HepG2 (cell line): ENCODE measurements at regions not wholly inside any gene's neighbourhood (a gene's known extent, or its start where the extent isn't known, plus 50 kb on each side); places are given as distances from the start of the nearest gene placed in this dataset.

Experiments used
- ATAC-seq: fragments of 200-7000 bp; cut with Tn5 transposase; 3 replicates; pipeline ENCODE4 v1.9.1; 2020; ENCODE audit warnings: mild to moderate bottlenecking, moderate library complexity
- BruUV-seq: library from RNA; stranded (reverse); fragments of 400-500 nt; replicated peaks from 2 replicates; lab custom pipeline; 2021; lab: Mats Ljungman, UMichigan
- CTCF ChIA-PET: fragments of 300-600 bp; formaldehyde crosslinking; extraction: SDS; loops from one replicate; lab custom pipeline; 2021; ENCODE audit warnings: low total read pairs, inconsistent platforms, low intra/inter-chr PET ratio; lab: Yijun Ruan, JAX
- POLR2A ChIA-PET: fragments of 350-600 bp; sonication (Branson Sonifier 250); formaldehyde crosslinking; loops from one replicate; lab custom pipeline; 2020; ENCODE audit warnings: antibody characterized with exemption, inconsistent platforms; lab: Yijun Ruan, JAX
- DNase-seq: peaks from one replicate; pipeline ENCODE4 v3.0.0-alpha.2; 2015; ENCODE audit warnings: low spot score
- FAIRE-seq: peaks from 3 replicates; lab custom pipeline; 2011; peaks lifted over from hg19 to GRCh38; lab: Jason Lieb, UNC
- H2AFZ ChIP-seq: one replicate; pipeline ENCODE4 v1.6.1; 2011; ENCODE audit warnings: low read length, inconsistent platforms
- H3K27ac ChIP-seq: fragments of 300-600 bp; 3 replicates; pipeline ENCODE4 v1.8.0; 2011; ENCODE audit warnings: mixed run types, mild to moderate bottlenecking, mixed read lengths, low read length, inconsistent platforms; ENCODE audit not compliant: insufficient read depth; ENCODE audit errors: extremely low read length
- H3K27me3 ChIP-seq, 2 experiments: fragments of 200-600 bp in 1 of 2; 2 replicates in 1 of 2; 3 replicates in 1 of 2; pipeline versions ENCODE4 v1.6.0 to v1.8.0; 2011; ENCODE audit warnings: low read length in 2 of 2, mild to moderate bottlenecking in 2 of 2, moderate library complexity in 2 of 2, inconsistent platforms in 1 of 2; ENCODE audit not compliant: insufficient read depth in 2 of 2, control insufficient read depth in 1 of 2
- H3K36me3 ChIP-seq, 2 experiments: fragments of 200-600 bp in 1 of 2; replicated peaks in 1 of 2; 2 replicates in 1 of 2; 3 replicates in 1 of 2; pipeline versions ENCODE4 v1.5.1 to v1.8.0; 2011; ENCODE audit warnings: low read length in 2 of 2, inconsistent platforms in 1 of 2; ENCODE audit not compliant: insufficient read depth in 2 of 2, control insufficient read depth in 1 of 2
- H3K4me1 ChIP-seq: 2 replicates; pipeline ENCODE4 v1.5.1; 2012; ENCODE audit warnings: low read length, inconsistent platforms; ENCODE audit not compliant: insufficient read depth
- H3K4me2 ChIP-seq: 2 replicates; pipeline ENCODE4 v1.6.0; 2011; ENCODE audit warnings: low read depth, low read length, inconsistent platforms
- H3K4me3 ChIP-seq, 3 experiments: fragments of 200-600 bp in 1 of 3; sonication (generic), shearing (Covaris generic) in 1 of 3; replicated peaks in 1 of 3; 2 replicates each; pipeline ENCODE4 v1.5.1; 2011 to 2016; ENCODE audit warnings: low read length in 3 of 3, inconsistent platforms in 2 of 3, low read depth in 2 of 3, mild to moderate bottlenecking in 2 of 3, control low read depth in 1 of 3, mixed read lengths in 1 of 3; ENCODE audit not compliant: insufficient read depth in 1 of 3
- H3K79me2 ChIP-seq: one replicate; pipeline ENCODE4 v1.6.1; 2011; ENCODE audit warnings: low read length, inconsistent platforms; ENCODE audit not compliant: insufficient read depth
- H3K9ac ChIP-seq: 2 replicates; pipeline ENCODE4 v1.6.0; 2011; ENCODE audit warnings: mild to moderate bottlenecking, low read depth, low read length, inconsistent platforms; ENCODE audit not compliant: insufficient read depth
- H3K9me3 ChIP-seq: 2 replicates; pipeline ENCODE4 v1.5.1; 2012; ENCODE audit warnings: mild to moderate bottlenecking, low read length
- H4K20me1 ChIP-seq: 2 replicates; pipeline ENCODE4 v1.6.0; 2011; ENCODE audit warnings: inconsistent platforms, mild to moderate bottlenecking, low read length, moderate library complexity; ENCODE audit not compliant: insufficient read depth
- ADNP ChIP-seq: sonication (generic); formaldehyde crosslinking; IDR thresholded peaks from 2 replicates; pipeline ENCODE4 v1.4.0; 2020; ENCODE audit warnings: missing genetic modification reagents
- ARNT2 ChIP-seq: sonication (generic); formaldehyde crosslinking; IDR thresholded peaks from 2 replicates; pipeline ENCODE4 v1.8.0; 2022; ENCODE audit warnings: mild to moderate bottlenecking, low read depth, missing genetic modification reagents, moderate library complexity
- CHD2 ChIP-seq: IDR thresholded peaks from 2 replicates; pipeline ENCODE4 v1.6.1; 2011; ENCODE audit warnings: low read depth, low read length, improper control_type of control experiment
- HHEX ChIP-seq: IDR thresholded peaks from 2 replicates; pipeline ENCODE4 v1.6.1; 2016; ENCODE audit warnings: control low read depth
- KMT2B ChIP-seq: IDR thresholded peaks from 2 replicates; pipeline ENCODE4 v1.6.1; 2016; ENCODE audit warnings: missing genetic modification reagents, missing compliant biosample characterization
- MAFK ChIP-seq, 2 experiments: IDR thresholded peaks in 1 of 2; conservative IDR thresholded peaks in 1 of 2; 2 replicates each; pipeline ENCODE4 v1.6.1; 2011; ENCODE audit warnings: improper control_type of control experiment in 2 of 2, low read length in 2 of 2
- PHF8 ChIP-seq: sonication (generic); formaldehyde crosslinking; IDR thresholded peaks from 2 replicates; pipeline ENCODE4 v1.5.0; 2020; ENCODE audit warnings: missing genetic modification reagents
- RARG ChIP-seq: sonication (generic); formaldehyde crosslinking; IDR thresholded peaks from 2 replicates; pipeline ENCODE4 v1.4.0; 2020; ENCODE audit warnings: low read depth, mild to moderate bottlenecking, missing genetic modification reagents
- STAG1 ChIP-seq: sonication (generic); formaldehyde crosslinking; IDR thresholded peaks from 2 replicates; pipeline ENCODE4 v1.4.0; 2020; ENCODE audit warnings: missing genetic modification reagents
- TBX2 ChIP-seq: sonication (generic); formaldehyde crosslinking; IDR thresholded peaks from 2 replicates; pipeline ENCODE4 v1.5.0; 2020; ENCODE audit warnings: missing genetic modification reagents, mild to moderate bottlenecking, borderline replicate concordance
- ZNF274 ChIP-seq: sonication (generic); formaldehyde crosslinking; IDR thresholded peaks from 2 replicates; pipeline ENCODE4 v1.5.1; 2020; ENCODE audit warnings: mild to moderate bottlenecking, missing genetic modification reagents
- ZNF496 ChIP-seq: sonication (generic); formaldehyde crosslinking; IDR thresholded peaks from 2 replicates; pipeline ENCODE4 v1.8.1; 2023; ENCODE audit warnings: mild to moderate bottlenecking, moderate library complexity, missing genetic modification reagents; ENCODE audit not compliant: insufficient replicate concordance
- ZNF563 ChIP-seq: sonication (generic); formaldehyde crosslinking; IDR thresholded peaks from 2 replicates; pipeline ENCODE4 v1.8.0; 2022; ENCODE audit warnings: mild to moderate bottlenecking, moderate library complexity, missing genetic modification reagents
- WGBS: methylation state at CpG from one replicate; pipeline ENCODE4 v1.1.6; 2017; ENCODE audit warnings: low lambda C conversion rate; 5-methylcytosine and 5-hydroxymethylcytosine counted together
- in situ Hi-C: cut with HindIII; loops from 2 replicates; pipeline ENCODE4 v1.10.0; 2017; ENCODE audit warnings: low pct_unique_long_range_greater_than_20kb; ENCODE audit not compliant: extremely low pct_ligation_motif_present
- intact Hi-C: fragments of 100-400 bp; cut with micrococcal nuclease; formaldehyde crosslinking; loops from one replicate; pipeline ENCODE4 v1.10.0; 2022; ENCODE audit not compliant: unreplicated experiment
- TF ChIP-seq, protein P1 (sequence below): sonication (generic); formaldehyde crosslinking; IDR thresholded peaks from one replicate; pipeline ENCODE4 v1.5.1; 2020; ENCODE audit warnings: mild to moderate bottlenecking, missing genetic modification reagents; ENCODE audit errors: not compliant biosample characterization
- TF ChIP-seq, protein P2 (sequence below): sonication (generic); formaldehyde crosslinking; IDR thresholded peaks from 2 replicates; pipeline ENCODE4 v1.4.0; 2020; ENCODE audit warnings: missing genetic modification reagents

DNA sequence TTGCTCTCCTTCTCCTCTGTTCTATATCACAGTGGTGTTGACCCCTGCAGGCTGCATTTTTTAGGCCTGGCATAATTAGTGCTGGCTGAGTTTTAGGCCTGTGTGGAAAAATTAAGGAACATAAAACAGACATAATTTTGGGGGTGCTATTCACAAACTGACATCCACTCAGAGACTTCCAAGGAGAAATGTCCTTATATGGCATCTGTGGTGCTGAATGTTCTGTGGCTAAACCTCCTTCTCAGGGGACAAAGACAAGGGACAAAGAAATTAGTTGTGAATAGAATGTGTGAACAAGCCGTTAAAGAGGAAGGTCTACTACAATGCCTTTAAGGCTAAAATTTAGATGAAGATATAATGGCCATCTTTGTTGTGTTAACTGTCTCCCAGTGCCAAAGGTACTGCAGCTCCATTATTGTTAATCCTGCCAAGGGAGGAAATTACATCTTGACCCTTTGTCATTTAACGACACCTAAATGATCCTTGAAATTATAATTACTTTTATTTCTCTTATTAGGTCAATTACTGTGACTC lies 870.0 kb upstream of the CHAC2 start:
- Histone ChIP-seq H3K9ac (no peak overlapping the region), H4K20me1 (no peaks in the 10 kb centered on the region), H3K36me3 (no peaks in the 10 kb centered on the region), H3K79me2 (no peaks in the 10 kb centered on the region), H3K4me3 (no peak overlapping the region), H3K27me3 (no peaks in the 10 kb centered on the region), H3K9me3 (peaks cover 97% of the 10 kb centered on the region), H3K4me2 (no peak overlapping the region), H3K4me1 (no peaks in the 10 kb centered on the region), H3K27ac (no peak overlapping the region), H2AFZ (no peak overlapping the region)
- DNase-seq = no peak
- FAIRE-seq = no peak
- CTCF ChIA-PET = no interaction called here
- in situ Hi-C loops (no loop called here), intact Hi-C loops (no loop called here)
- POLR2A ChIA-PET = no interaction called here
- no peak for ATAC-seq
- BruUV-seq = no TSS peak
- TF ChIP-seq PHF8 (CRISPR knock-in tag) (no peak), CHD2 (no peak), KMT2B (CRISPR knock-in tag) (no peak), ARNT2 (no peak), STAG1 (CRISPR knock-in tag) (no peak), ZNF496 (no peak), RARG (CRISPR knock-in tag) (no peak), ZNF563 (CRISPR knock-in tag) (no peak), MAFK (conservative IDR thresholded peaks at IDR 0.05 in 1 of 2, IDR thresholded peaks at IDR 0.05 in 1 of 2; ENCODE audit: low read length in 2 of 2) (no peak), ADNP (CRISPR knock-in tag) (no peak), TBX2 (CRISPR knock-in tag) (no peak), HHEX (CRISPR knock-in tag) (no peak), ZNF274 (CRISPR knock-in tag) (no peak)
- TF ChIP-seq, protein P1, sequence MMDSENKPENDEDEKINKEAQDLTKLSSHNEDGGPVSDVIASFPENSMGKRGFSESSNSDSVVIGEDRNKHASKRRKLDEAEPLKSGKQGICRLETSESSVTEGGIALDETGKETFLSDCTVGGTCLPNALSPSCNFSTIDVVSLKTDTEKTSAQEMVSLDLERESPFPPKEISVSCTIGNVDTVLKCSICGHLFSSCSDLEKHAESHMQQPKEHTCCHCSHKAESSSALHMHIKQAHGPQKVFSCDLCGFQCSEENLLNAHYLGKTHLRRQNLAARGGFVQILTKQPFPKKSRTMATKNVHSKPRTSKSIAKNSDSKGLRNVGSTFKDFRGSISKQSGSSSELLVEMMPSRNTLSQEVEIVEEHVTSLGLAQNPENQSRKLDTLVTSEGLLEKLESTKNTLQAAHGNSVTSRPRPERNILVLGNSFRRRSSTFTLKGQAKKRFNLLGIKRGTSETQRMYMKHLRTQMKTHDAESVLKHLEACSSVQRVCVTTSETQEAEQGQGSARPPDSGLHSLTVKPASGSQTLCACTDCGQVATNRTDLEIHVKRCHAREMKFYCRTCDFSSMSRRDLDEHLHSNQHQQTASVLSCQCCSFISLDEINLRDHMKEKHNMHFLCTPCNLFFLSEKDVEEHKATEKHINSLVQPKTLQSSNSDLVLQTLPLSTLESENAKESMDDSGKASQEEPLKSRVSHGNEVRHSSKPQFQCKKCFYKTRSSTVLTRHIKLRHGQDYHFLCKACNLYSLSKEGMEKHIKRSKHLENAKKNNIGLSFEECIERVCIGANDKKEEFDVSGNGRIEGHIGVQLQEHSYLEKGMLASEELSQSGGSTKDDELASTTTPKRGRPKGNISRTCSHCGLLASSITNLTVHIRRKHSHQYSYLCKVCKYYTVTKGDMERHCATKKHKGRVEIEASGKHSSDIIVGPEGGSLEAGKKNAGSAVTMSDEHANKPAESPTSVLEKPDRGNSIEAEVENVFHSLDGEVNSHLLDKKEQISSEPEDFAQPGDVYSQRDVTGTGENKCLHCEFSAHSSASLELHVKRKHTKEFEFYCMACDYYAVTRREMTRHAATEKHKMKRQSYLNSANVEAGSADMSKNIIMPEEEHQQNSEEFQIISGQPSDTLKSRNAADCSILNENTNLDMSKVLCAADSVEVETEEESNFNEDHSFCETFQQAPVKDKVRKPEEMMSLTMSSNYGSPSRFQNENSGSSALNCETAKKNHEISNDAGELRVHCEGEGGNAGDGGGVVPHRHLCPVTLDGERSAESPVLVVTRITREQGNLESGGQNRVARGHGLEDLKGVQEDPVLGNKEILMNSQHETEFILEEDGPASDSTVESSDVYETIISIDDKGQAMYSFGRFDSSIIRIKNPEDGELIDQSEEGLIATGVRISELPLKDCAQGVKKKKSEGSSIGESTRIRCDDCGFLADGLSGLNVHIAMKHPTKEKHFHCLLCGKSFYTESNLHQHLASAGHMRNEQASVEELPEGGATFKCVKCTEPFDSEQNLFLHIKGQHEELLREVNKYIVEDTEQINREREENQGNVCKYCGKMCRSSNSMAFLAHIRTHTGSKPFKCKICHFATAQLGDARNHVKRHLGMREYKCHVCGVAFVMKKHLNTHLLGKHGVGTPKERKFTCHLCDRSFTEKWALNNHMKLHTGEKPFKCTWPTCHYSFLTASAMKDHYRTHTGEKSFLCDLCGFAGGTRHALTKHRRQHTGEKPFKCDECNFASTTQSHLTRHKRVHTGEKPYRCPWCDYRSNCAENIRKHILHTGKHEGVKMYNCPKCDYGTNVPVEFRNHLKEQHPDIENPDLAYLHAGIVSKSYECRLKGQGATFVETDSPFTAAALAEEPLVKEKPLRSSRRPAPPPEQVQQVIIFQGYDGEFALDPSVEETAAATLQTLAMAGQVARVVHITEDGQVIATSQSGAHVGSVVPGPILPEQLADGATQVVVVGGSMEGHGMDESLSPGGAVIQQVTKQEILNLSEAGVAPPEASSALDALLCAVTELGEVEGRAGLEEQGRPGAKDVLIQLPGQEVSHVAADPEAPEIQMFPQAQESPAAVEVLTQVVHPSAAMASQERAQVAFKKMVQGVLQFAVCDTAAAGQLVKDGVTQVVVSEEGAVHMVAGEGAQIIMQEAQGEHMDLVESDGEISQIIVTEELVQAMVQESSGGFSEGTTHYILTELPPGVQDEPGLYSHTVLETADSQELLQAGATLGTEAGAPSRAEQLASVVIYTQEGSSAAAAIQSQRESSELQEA (CRISPR knock-in tag) = no peak
- TF ChIP-seq, protein P2, sequence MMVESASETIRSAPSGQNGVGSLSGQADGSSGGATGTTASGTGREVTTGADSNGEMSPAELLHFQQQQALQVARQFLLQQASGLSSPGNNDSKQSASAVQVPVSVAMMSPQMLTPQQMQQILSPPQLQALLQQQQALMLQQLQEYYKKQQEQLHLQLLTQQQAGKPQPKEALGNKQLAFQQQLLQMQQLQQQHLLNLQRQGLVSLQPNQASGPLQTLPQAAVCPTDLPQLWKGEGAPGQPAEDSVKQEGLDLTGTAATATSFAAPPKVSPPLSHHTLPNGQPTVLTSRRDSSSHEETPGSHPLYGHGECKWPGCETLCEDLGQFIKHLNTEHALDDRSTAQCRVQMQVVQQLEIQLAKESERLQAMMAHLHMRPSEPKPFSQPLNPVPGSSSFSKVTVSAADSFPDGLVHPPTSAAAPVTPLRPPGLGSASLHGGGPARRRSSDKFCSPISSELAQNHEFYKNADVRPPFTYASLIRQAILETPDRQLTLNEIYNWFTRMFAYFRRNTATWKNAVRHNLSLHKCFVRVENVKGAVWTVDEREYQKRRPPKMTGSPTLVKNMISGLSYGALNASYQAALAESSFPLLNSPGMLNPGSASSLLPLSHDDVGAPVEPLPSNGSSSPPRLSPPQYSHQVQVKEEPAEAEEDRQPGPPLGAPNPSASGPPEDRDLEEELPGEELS = no peak
- WGBS = 1% methylated on average over 2 of the region's 2 CpGs
